ENCODE measurements at regions not wholly inside any gene's neighbourhood (a gene's known extent, or its start where the extent isn't known, plus 50 kb on each side); places are given as distances from the start of the nearest gene placed in this dataset.
A peak's percentile ranks its signal among the peaks of the same experiment; 100 is the strongest.
"Not testable (repeated sequence)": the region's sequence is repeated elsewhere in the genome, so short reads cannot be mapped to it uniquely, and the experiment has no call there.

- no peak for FAIRE-seq
- no peak for DNase-seq (ENCODE audit: extremely low spot score, insufficient read length, low read depth)
Observed at GRCh38 chr1:121517586-121518230, 332.9 kb downstream of the SRGAP2C start.

DNA sequence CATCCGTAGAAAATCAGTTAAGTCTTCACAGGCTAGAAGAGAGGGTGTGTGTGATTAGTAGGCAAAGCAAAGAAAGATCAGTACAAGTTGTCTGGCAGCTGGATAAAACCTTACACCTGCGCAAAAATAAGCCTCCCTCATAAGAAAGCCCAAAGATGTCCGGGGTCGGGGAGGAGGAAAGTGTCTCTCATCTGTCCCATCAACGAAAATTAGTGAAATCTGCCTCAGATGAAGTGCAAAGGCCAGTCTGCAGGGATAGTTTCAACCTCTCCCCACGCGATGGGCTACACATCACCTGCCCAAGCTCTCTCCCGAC, 333.9 kb downstream of the SRGAP2C start:
- no peak for FAIRE-seq

DNA sequence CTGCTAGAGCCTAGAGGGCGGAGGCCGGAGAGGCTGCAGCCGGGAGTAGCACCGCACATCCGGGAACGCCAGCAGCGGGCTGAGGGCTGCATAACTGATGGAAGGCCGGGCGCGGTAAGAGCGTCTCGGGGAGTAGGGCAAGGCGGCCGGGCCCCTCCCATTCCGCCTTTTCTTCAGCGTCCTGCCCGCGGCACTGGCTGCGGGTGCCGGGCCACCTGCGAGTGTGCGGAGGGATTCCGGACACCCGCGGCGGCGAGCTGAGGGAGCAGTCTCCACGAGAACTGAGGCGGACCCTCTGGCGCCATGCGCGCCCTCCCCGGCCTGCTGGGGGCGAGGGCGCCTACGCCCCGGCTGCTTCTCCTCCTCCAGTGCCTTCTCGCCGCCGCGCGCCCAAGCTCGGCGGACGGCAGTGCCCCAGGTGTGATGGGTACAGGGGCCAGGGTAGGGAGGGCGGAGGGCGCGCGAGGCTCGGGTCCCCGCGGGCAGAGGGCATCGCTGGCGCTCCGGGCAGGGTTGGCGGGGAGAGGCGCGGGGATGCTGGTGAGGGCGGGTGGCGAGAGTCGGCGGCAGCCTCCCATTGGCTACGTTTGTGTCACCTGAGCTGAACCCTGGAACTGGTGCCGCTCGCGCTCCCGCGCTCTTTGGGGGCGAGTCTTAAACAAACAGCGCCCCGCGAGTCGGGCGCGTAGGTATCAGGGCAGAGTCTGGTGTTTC, 334.4 kb downstream of the SRGAP2C start:
- FAIRE-seq: no peak
- DNase-seq (ENCODE audit: extremely low spot score, insufficient read length, low read depth): peak; percentile 5

More for the DNA sequence above, 333.9 kb downstream of the SRGAP2C start:
- DNase-seq (ENCODE audit: extremely low spot score, insufficient read length, low read depth): no peak

- not testable (repeated sequence) for FAIRE-seq
Observed at GRCh38 chr1:121519756-121520286, 335.0 kb downstream of the SRGAP2C start.

GRCh38 chr1:121522061-121522759, 337.4 kb downstream of the SRGAP2C start:
- FAIRE-seq (no peak), DNase-seq (ENCODE audit: extremely low spot score, insufficient read length, low read depth) (no peak)

More at GRCh38 chr1:121519756-121520286, 335.0 kb downstream of the SRGAP2C start:
- not testable (repeated sequence) for DNase-seq (ENCODE audit: extremely low spot score, insufficient read length, low read depth)

DNA sequence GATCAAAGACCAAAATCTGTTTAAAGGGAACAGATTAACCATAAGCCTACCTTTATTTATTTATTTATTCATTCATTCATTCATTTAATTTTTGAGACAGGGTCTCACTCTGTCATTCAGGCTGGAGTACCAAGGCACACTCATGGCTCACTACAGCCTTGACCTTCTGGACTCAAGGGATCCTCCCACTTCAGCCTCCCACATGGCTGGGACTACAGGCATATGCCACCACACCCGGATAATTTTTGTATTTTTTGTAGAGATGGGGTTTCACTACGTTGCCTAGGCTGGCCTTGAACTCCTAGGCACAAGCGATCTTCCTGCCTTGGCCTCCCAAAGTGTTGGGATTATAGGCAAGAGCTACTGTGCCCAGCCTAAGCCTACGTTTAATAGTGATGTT, 338.3 kb downstream of the SRGAP2C start:
- DNase-seq (ENCODE audit: extremely low spot score, insufficient read length, low read depth); FAIRE-seq: not testable (repeated sequence)

DNA sequence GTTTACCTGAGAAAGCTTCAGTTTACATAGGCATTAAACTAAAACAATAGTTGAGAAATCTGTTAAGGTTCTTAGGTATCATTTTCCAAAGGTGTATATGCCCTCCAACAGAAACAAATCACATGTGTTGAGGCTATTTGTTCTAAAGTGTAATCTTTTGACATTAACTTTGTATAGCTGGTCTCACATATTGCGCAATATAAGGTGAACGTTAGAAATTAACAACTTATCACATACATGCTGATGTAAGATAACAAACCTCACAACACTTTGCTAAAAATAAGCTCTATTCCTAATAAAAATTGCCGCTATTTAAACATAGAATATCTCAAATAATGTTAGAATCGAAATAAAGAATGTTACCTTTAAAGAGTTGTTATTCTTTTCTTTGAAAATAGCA, 340.6 kb downstream of the SRGAP2C start:
- no peak for DNase-seq (ENCODE audit: extremely low spot score, insufficient read length, low read depth)
- FAIRE-seq: no peak

DNA sequence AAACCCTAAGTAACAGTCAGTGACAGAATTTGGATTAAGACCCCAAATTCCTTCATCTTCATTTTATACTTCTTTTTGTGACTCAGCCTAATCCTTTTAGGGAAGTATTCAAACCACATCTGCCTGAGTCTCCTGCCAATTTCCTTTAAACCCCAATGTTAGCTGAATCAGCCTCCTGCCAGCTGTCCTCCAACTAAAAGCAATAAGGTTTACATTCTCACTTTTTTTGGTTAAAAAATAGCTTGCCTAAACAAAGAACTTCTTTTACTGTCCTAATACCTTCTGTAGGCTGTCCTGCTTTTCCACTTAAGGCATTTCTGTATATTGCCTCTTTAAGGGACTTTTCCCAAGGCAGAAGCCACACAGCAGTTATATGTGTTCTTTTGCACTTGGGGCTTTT, 344.2 kb downstream of the SRGAP2C start:
- FAIRE-seq: peak; percentile 29
- DNase-seq (ENCODE audit: extremely low spot score, insufficient read length, low read depth): not testable (repeated sequence)

DNA sequence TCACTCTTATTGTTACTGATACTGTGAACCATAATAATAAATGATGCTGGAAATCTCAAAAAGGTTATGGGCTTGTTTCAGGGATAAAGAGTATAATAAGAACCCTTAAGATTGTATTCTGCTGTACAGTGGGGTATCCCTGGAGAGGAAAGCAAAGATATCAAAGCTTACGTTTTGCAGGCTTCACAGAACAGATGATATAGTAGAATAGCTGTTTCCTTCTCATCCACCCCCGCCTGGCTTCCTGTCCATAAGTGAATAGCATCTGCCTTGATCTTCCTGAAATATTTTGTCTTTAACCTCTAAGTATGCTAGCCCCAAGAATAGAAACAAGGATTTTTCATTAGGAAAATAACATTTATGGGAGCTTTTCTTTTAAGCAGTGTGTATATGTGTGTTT, 345.3 kb downstream of the SRGAP2C start:
- not testable (repeated sequence) for FAIRE-seq; DNase-seq (ENCODE audit: extremely low spot score, insufficient read length, low read depth)

DNA sequence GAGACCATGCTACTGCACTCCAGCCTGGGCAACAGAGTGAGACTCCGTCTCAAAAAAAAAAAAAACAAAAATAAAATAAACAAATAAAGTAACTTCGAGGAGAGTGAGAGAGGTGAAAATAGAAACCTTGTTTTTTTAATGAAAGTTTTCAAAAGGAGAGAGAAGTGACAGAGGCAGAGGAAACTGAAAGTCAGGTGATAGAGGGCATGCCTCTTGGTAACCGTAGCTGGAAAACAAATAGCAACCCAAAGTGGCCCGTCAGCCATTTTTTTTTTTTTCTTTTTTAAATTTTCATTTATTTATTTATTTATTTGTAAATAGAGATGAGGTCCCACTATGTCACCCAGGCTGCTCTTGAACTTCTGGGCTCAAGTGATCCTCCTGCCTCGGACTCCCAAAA, 347.0 kb downstream of the SRGAP2C start:
- FAIRE-seq: not testable (repeated sequence)

GRCh38 chr1:121538148-121538547, 353.4 kb downstream of the SRGAP2C start:
- not testable (repeated sequence) for DNase-seq (ENCODE audit: extremely low spot score, insufficient read length, low read depth); FAIRE-seq

More for the DNA sequence above, 347.0 kb downstream of the SRGAP2C start:
- not testable (repeated sequence) for DNase-seq (ENCODE audit: extremely low spot score, insufficient read length, low read depth)

GRCh38 chr1:121538943-121539575, 354.3 kb downstream of the SRGAP2C start:
- FAIRE-seq: no peak

GRCh38 chr1:121543988-121544387, 359.2 kb downstream of the SRGAP2C start:
- not testable (repeated sequence) for DNase-seq (ENCODE audit: extremely low spot score, insufficient read length, low read depth); FAIRE-seq

More at GRCh38 chr1:121538943-121539575, 354.3 kb downstream of the SRGAP2C start:
- no peak for DNase-seq (ENCODE audit: extremely low spot score, insufficient read length, low read depth)

GRCh38 chr1:121544500-121544899, 359.7 kb downstream of the SRGAP2C start:
- DNase-seq (ENCODE audit: extremely low spot score, insufficient read length, low read depth): no peak
- no peak for FAIRE-seq

DNA sequence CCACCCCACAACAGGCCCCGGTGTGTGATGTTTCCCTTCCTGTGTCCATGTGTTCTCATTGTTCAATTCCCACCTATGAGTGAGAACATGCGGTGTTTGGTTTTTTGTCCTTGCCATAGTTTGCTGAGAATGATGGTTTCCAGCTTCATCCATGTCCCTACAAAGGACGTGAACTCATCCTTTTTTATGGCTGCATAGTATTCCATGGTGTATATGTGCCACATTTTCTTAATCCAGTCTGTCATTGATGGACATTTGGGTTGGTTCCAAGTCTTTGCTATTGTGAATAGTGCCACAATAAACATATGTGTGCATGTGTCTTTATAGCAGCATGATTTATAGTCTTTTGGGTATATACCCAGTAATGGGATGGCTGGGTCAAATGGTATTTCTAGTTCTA, 361.1 kb downstream of the SRGAP2C start:
- not testable (repeated sequence) for DNase-seq (ENCODE audit: extremely low spot score, insufficient read length, low read depth); FAIRE-seq

GRCh38 chr1:121546830-121547591, 362.2 kb downstream of the SRGAP2C start:
- FAIRE-seq (no peak), DNase-seq (ENCODE audit: extremely low spot score, insufficient read length, low read depth) (no peak)

- not testable (repeated sequence) for FAIRE-seq; DNase-seq (ENCODE audit: extremely low spot score, insufficient read length, low read depth)
Observed at GRCh38 chr1:121547726-121548125, 363.0 kb downstream of the SRGAP2C start.

DNA sequence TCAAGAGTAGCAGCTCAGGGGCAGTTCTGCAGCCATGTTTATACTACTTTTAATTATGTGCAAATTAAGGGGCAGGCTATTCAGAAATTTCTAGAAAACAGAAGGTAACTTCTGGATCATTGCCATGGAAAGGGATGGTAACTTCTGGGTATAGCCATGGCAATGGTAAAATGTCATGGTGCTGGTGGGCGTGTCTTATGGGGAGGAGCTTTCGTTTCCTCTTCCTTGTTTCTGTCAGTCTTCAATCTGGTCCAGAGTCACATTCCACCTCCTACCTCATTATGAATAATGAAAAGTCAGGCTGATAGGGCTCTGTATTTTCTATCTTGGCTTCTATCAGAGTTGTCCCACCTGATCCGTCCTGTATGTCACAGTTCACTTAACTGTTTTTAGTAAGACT, 366.0 kb downstream of the SRGAP2C start:
- not testable (repeated sequence) for DNase-seq (ENCODE audit: extremely low spot score, insufficient read length, low read depth); FAIRE-seq

GRCh38 chr1:121551491-121551890, 366.7 kb downstream of the SRGAP2C start:
- FAIRE-seq: not testable (repeated sequence)

More at GRCh38 chr1:121551491-121551890, 366.7 kb downstream of the SRGAP2C start:
- not testable (repeated sequence) for DNase-seq (ENCODE audit: extremely low spot score, insufficient read length, low read depth)
